22Rv1 (cell line): ENCODE measurements at regions not wholly inside any gene's neighbourhood (a gene's known extent, or its start where the extent isn't known, plus 50 kb on each side); places are given as distances from the start of the nearest gene placed in this dataset.

Source experiments
- H3K27ac ChIP-seq: fragments of 450-650 bp; 2 replicates; pipeline ENCODE4 v1.5.1; 2017
- ZFX ChIP-seq: fragments of 450-650 bp; IDR thresholded peaks from 2 replicates; pipeline ENCODE4 v1.6.1; 2017; ENCODE audit warnings: antibody characterized with exemption, borderline replicate concordance
- TF ChIP-seq, protein P1 (sequence below): fragments of 450-650 bp; IDR thresholded peaks from 2 replicates; pipeline ENCODE4 v1.5.1; 2017; ENCODE audit warnings: mild to moderate bottlenecking

DNA sequence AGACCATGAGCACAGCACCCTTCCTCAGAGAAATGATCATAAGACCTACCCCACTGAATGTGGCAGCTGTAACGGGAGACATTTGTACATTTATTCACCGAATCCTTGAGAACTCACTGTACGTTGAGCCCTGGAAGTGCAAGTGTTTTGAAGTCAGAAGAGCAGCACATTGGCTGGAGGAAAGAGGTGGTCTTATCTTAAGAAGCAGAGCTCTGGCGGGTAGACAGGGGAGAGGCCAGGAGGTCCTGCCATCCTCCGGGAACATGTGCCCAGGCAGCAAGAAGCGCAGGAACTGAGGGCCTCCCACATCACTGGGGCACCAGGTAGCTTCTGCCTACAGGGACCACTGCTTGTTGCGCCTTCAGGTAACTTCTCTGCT is 169.2 kb upstream of the IRF2BP2 start:
- no peak overlapping the region for H3K27ac ChIP-seq
- TF ChIP-seq ZFX: no peak
- TF ChIP-seq, protein P1, sequence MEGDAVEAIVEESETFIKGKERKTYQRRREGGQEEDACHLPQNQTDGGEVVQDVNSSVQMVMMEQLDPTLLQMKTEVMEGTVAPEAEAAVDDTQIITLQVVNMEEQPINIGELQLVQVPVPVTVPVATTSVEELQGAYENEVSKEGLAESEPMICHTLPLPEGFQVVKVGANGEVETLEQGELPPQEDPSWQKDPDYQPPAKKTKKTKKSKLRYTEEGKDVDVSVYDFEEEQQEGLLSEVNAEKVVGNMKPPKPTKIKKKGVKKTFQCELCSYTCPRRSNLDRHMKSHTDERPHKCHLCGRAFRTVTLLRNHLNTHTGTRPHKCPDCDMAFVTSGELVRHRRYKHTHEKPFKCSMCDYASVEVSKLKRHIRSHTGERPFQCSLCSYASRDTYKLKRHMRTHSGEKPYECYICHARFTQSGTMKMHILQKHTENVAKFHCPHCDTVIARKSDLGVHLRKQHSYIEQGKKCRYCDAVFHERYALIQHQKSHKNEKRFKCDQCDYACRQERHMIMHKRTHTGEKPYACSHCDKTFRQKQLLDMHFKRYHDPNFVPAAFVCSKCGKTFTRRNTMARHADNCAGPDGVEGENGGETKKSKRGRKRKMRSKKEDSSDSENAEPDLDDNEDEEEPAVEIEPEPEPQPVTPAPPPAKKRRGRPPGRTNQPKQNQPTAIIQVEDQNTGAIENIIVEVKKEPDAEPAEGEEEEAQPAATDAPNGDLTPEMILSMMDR: no peak

DNA sequence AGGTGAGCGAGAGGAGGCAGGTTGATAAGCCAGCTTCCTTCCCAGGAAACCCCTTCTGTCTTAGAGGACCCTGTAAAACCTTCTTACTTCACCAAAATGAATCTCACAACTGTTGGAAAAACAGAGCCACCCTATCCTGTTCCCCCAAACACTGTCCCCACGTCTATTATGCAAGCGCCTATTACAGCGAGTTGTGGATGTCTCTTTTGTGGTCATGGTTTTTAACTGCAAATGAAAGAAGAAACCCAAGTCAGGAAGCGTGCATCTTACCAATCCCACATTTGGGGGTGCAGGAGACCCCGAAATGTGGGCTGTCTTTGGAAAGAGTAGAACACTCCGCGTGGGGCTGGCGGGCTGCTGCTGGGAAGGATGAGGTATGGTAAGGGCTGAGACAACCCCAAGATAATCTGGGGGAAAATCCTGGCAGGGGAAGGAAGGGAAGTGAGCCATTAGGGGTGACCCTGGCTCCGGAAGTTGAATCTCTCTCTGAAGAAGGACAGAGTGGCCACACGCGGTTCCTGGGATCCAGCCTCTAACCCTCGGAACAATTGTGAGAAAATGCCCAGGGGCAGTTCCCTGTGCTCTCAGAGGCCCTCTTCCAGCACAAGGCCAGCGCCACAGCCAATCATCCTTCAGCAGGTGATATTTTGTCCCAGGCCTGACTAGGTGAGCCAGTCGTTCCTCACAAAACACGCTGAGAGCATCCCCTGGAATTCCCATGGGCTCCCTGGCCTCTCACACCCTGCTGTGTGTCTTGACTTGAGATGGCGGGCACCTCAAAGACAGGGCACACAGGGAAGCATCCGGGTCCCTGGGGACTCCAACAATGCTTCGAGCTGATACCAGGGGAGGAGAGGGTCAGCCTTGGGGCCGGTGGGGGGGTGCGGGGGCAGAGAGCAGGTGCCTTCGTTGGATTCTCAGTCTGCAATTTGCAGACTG is 168.5 kb upstream of the IRF2BP2 start:
- TF ChIP-seq, protein P1: no peak
- TF ChIP-seq ZFX: no peak
- H3K27ac ChIP-seq: no peak overlapping the region

DNA sequence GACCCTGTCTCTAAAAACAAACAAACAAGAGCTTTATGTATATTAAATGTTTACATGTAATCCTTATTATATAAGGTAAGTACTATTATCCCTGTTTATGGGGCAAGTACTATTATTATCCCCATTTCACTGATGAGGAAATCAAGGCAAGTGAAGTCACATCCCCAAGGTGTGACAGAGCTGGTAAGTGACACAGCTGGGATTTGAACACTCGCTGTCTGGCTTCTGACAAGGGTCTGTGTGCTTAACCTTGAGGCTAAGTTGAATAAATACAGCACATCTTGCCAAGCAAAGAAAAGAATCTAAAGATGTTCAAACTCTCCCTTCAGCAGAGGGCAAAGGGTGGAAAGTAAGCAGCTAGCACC is 167.9 kb upstream of the IRF2BP2 start:
- no peak overlapping the region for H3K27ac ChIP-seq
- TF ChIP-seq ZFX: no peak
- TF ChIP-seq, protein P1: no peak

DNA sequence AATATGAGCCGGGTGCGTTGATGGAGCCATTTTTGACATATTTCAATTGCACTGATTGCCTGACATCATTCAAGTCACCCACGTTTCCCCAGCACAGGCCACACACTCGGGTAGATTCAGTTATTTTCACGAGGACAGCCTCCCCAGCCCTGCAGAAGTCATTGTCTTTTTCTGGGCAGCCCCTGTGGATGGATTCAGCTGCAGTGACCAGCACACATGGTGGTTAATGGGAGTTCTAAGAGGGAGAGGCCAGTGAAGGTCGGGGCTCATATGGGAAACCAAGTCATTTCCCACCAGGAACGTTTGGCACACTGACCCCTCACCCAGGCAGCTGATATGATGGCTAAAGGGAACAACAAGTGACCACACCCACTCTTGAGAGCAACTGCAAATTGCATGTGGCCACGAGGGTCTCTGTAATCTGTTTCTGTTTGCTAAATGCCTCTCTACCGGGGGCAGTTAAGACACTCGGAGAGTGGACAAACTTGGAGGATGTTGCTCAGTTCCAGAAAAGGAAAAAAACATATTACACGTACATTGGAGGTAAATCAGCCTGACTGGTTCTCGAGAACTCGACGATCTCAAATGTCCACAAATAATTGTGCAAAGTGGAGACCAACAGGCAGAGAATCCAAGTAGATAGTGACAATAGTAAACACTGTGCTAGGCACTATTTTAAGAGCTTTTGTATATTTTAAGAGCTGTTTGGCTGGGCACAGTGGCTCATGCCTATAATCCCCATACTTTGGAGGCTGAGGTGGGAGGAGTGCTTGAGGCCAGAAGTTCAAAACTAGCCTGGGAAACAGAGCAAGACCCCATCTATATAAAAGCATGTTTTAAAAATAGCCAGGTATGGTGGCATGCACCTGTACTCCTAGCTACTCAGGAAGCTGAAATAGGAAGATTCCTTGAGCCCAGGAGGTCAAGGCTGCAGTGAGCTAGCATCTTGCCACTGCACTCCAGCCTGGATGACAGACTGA is 167.2 kb upstream of the IRF2BP2 start:
- TF ChIP-seq, protein P1: no peak
- no peak for TF ChIP-seq ZFX
- no peak overlapping the region for H3K27ac ChIP-seq

DNA sequence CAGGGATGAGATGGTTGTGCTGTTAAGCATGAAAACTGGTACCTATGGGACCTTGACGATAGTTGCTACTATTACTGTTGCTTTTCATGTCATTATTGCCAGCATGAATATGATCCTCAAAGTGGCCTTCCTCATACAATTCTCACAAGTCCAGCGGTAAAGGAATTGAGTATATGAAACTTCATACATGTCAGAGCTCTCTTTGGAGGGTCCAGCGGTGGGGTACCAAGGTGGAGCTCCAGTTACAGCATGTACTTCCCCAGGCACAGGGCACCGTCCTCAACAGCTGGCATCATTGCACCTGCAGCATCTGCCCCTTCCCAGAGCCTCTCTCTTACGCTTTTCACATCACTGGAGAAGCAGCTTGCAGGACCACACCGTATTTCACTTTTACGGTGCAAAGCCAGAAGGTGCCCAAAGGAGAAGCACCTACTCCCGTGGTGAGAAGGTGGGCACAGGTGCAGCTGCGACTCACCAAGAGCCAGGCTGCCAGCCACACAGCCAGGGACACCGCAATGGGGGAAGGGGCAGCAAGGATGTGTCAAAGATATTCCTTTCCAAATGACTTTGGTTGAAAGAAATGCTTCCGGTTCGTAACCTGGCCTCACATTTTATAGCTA is 166.4 kb upstream of the IRF2BP2 start:
- no peak overlapping the region for H3K27ac ChIP-seq
- TF ChIP-seq, protein P1: no peak
- no peak for TF ChIP-seq ZFX

DNA sequence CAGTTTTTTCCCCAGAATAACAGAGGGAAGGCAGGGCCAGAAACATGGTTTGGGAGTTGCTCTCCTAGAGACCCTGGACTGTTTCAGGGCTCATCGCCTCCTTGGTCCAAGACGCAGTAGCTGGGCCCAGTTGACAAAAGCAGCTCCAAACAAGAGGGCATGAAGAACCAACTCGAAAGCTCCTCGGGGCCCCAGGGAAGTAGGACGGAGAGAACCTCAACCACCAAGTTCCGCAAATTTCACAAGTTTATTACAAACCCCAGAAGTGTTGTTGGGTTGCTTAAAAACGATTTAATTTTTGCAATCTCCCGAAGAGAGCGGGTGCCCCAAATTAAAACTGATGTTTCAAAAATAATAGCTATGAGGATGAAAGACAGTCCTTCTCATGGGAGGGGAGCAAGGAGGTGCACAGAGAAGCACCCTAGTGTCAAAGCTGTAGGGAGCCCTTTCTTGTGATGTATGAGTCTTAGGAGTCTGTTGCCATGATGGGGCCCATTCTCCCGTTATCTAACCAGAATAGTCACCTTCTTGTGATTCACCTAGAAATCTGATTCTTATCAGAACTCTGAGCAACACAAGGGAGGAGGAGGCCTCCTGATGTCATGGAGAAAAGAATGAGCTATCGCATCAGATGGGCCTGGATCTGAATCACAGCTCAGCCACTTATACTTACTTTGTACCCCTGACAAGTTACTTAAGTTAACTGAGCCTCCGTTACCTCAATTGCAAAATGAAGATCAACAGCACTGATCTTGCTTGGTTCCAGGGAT is 165.7 kb upstream of the IRF2BP2 start:
- TF ChIP-seq, protein P1: no peak
- TF ChIP-seq ZFX: no peak
- no peak overlapping the region for H3K27ac ChIP-seq
